D721Med (cell line): ENCODE measurements at regions not wholly inside any gene's neighbourhood (a gene's known extent, or its start where the extent isn't known, plus 50 kb on each side); places are given as distances from the start of the nearest gene placed in this dataset.

Source experiments
- DNase-seq: peaks from one replicate; pipeline ENCODE4 v3.0.0; 2011; ENCODE audit warnings: low spot score; ENCODE audit not compliant: insufficient read length
- FAIRE-seq: peaks from 2 replicates; lab custom pipeline; 2011; peaks lifted over from hg19 to GRCh38; lab: Jason Lieb, UNC
- TF ChIP-seq, protein P1 (sequence below): IDR thresholded peaks from 2 replicates; pipeline ENCODE4 v1.5.1; 2012; ENCODE audit warnings: mild to moderate bottlenecking, control low read depth; ENCODE audit not compliant: insufficient read depth; ENCODE audit errors: missing control alignments

DNA sequence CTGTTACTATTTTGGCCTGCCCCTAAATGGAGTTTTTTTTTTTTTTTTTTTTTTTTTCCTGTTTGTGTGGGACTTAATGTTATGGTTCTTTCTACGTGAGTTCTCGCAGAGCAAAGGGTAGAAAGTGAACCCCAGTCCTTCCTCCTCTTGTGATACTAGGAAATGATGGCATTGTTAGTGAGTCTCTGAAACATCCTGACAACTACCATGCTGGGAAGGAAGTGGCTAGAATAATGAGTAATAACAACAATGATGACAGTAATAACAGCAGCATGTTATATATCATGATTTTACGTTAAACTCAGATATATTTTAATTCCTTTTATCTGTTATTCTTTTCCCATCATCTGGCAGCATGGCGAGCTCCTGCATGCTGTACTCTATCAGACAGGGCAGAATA, 216.2 kb upstream of the LINC00305 start:
- FAIRE-seq (peak; percentile 96), DNase-seq (no peak)
- TF ChIP-seq, protein P1, sequence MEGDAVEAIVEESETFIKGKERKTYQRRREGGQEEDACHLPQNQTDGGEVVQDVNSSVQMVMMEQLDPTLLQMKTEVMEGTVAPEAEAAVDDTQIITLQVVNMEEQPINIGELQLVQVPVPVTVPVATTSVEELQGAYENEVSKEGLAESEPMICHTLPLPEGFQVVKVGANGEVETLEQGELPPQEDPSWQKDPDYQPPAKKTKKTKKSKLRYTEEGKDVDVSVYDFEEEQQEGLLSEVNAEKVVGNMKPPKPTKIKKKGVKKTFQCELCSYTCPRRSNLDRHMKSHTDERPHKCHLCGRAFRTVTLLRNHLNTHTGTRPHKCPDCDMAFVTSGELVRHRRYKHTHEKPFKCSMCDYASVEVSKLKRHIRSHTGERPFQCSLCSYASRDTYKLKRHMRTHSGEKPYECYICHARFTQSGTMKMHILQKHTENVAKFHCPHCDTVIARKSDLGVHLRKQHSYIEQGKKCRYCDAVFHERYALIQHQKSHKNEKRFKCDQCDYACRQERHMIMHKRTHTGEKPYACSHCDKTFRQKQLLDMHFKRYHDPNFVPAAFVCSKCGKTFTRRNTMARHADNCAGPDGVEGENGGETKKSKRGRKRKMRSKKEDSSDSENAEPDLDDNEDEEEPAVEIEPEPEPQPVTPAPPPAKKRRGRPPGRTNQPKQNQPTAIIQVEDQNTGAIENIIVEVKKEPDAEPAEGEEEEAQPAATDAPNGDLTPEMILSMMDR, result no peak

DNA sequence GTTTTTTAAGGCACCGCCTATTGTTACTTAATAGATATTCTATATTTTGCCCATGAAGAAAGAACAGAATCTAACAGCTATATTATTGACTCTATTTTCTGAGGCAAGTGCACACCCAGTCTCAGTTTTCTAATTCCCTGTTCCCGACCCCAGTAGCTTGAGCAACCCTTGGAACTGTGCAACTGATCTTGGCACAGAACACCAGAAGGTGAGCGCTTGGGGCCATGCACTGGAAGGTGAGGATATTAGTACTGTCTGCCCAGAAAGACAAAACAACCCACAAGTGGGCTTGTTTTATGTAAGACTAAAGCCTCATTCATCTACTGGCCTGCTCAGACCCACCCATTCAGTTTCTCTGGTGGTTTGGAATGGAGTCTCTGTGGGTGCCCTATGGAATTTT, 188.8 kb upstream of the LINC00305 start:
- TF ChIP-seq, protein P1, result no peak
- FAIRE-seq (no peak), DNase-seq (no peak)

DNA sequence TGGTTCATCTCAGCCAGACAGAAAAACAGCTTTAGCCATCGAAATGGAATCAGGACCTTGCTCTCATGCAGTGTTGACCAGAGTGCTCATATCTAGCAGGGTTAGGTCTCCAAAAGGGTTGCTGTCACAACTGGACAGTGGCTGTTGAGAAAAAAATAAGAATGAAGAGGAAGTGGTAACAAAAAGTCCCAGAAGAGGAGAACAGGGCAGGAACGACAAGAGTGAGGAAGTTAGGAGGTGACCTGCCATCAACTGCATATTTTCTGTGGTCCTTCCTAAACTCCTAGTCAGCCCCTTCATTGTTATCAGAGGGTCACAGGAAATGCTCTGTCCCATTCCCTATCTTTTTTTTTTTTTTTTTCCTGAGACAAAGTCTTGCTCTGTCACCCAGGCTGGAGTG, 188.1 kb upstream of the LINC00305 start:
- TF ChIP-seq, protein P1, result no peak
- DNase-seq, result no peak

DNA sequence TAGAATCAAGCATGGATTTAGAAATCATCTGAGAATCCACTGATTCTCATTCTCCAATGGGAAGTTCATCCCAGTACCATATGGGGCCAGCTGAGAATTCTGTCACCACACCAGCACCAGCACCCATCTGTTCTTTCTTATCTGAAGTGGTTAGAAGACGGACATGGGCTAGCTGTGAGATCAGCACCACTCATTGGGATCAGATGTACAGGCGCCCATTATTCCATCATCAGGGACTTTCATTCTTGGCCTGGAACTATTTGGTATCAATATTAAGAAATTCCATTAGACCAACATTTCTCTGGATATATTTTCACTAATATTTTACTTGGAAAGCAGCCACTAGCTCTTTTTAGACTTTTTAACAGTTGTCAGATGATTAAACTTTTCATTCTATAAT, 185.9 kb upstream of the LINC00305 start:
- no peak for DNase-seq
- TF ChIP-seq, protein P1, result no peak
- FAIRE-seq, result no peak

More for the DNA sequence above, 188.1 kb upstream of the LINC00305 start:
- FAIRE-seq, result no peak

DNA sequence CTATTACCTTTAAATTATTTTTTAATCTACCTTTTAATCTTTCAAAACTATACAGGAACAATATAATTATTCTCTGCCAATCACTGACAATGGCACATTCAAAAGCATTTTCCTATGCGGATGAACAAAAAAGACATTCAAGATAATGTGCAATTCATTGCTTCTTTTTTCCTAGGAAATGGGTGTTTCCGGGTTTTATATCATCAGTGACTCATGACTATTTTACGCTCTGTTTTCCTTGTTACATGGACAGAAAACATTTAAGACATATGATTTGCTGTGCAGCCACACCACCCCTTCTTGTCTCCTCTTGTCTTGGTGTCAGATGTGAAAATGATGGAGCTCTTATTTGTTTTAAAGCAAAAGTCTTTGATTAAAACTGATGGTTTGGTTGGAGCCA, 184.7 kb upstream of the LINC00305 start:
- TF ChIP-seq, protein P1, result no peak
- no peak for FAIRE-seq
- no peak for DNase-seq

DNA sequence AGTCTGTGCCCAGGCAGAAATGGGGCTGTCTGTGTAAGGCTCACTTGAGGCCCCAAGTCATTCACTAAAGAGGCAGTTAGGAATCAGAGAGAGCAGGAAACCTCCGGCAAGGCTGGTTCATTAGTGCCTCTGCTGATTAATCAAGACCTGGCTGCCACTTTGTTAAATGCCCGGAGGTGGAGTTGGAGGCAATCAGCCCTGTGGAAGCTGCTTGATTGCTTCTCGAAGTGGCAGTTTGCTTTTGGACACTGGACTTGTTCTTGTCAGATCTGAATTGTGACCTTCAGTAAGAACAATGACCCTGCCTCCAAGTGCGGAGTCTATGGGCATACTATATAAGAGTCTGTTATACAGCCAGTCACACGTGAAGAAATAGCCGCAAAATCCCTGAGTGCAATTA, 183.9 kb upstream of the LINC00305 start:
- FAIRE-seq (no peak), DNase-seq (no peak)
- TF ChIP-seq, protein P1, result no peak

DNA sequence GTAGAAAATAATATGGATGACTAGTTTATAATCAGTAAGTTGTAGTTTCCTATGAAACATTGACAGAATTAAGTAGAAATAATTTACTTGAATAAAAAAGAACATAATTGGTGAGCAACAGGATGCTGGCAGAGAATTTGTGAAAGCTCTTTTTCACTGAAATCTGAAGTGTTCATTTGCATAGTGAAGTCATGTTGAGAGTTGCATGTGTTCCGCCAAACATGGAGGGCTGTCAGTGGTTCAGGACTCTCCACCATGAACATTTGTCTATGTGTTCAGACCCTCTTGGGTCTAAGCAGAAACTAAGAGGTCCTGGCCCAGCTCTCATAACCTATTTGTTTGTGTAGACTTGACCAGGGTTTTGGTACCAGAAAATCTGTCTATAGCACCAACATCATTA, 182.5 kb upstream of the LINC00305 start:
- DNase-seq (no peak), FAIRE-seq (no peak)
- TF ChIP-seq, protein P1, result no peak
